ENCODE measurements at regions not wholly inside any gene's neighbourhood (a gene's known extent, or its start where the extent isn't known, plus 50 kb on each side); places are given as distances from the start of the nearest gene placed in this dataset.
"Not testable (repeated sequence)": the region's sequence is repeated elsewhere in the genome, so short reads cannot be mapped to it uniquely, and the experiment has no call there.

- Mint-ChIP-seq H3K27me3 (peaks cover 17% of the 10 kb centered on the region), H3K4me3 (no peak overlapping the region), H3K36me3 (ENCODE audit: low read depth) (no peaks in the 10 kb centered on the region), H3K9me3 (no peaks in the 10 kb centered on the region), H3K4me1 (peaks cover 14% of the 10 kb centered on the region), H3K27ac (peak overlapping the region; percentile 32)
- ChIA-PET CTCF (no interaction called here), POLR2A (no interaction called here)
- DNase-seq = peak; percentile 28
Observed at GRCh38 chr15:59814409-59814808, 125.3 kb upstream of the BNIP2 start.

- DNase-seq = no peak
- Mint-ChIP-seq H3K9me3 (peaks cover 2% of the 10 kb centered on the region), H3K27me3 (peaks cover 13% of the 10 kb centered on the region), H3K4me1 (peaks cover 14% of the 10 kb centered on the region), H3K36me3 (ENCODE audit: low read depth) (peaks cover under 1% of the 10 kb centered on the region), H3K27ac (no peak overlapping the region), H3K4me3 (no peak overlapping the region)
- ChIA-PET CTCF (no interaction called here), POLR2A (interaction anchor here (0.9 kb wide), 1 partner anchor 10 kb away, joined by 4 read pairs; no protein-coding TSS in a partner anchor)
Observed at GRCh38 chr15:59812889-59813288, 123.8 kb upstream of the BNIP2 start.

GRCh38 chr15:59812250-59812870, 123.2 kb upstream of the BNIP2 start:
- POLR2A ChIA-PET = no interaction called here
- Mint-ChIP-seq H3K9me3 (peaks cover 2% of the 10 kb centered on the region), H3K4me3 (no peak overlapping the region)

GRCh38 chr15:59803293-59803966, 114.3 kb upstream of the BNIP2 start:
- CTCF ChIA-PET = interaction anchor here (1.0 to 1.1 kb wide), 4 partner anchors 10 to 62 kb away, joined by 3 to 4 read pairs (median 3); no protein-coding TSS in a partner anchor
- Mint-ChIP-seq H3K4me3 (peak overlapping the region; percentile 64), H3K27me3 (peaks cover 15% of the 10 kb centered on the region), H3K4me1 (peaks cover 50% of the 10 kb centered on the region), H3K27ac (peak overlapping the region; percentile 87), H3K36me3 (ENCODE audit: low read depth) (peaks cover 27% of the 10 kb centered on the region)
- DNase-seq = peak; percentile 83
- H3K9me3 Mint-ChIP-seq = not testable (repeated sequence)
- POLR2A ChIA-PET = interaction anchor here (1.0 to 1.7 kb wide), 10 partner anchors 10 to 675 kb away, joined by 3 to 6 read pairs (median 4); partner anchors contain the start of genes FOXB1 and ICE2

More at GRCh38 chr15:59812250-59812870, 123.2 kb upstream of the BNIP2 start:
- Mint-ChIP-seq H3K27ac (no peak overlapping the region), H3K4me1 (peaks cover 14% of the 10 kb centered on the region), H3K36me3 (ENCODE audit: low read depth) (peaks cover 2% of the 10 kb centered on the region), H3K27me3 (peaks cover 15% of the 10 kb centered on the region)
- no peak for DNase-seq
- CTCF ChIA-PET = no interaction called here

- ChIA-PET CTCF (no interaction called here), POLR2A (interaction anchor here (1.1 kb wide), 1 partner anchor 326 kb away, joined by 3 read pairs; no protein-coding TSS in a partner anchor)
- H3K4me1 Mint-ChIP-seq = peaks cover 60% of the 10 kb centered on the region
- peaks cover 25% of the 10 kb centered on the region for H3K36me3 Mint-ChIP-seq (ENCODE audit: low read depth)
- no peak overlapping the region for H3K4me3 Mint-ChIP-seq
- peaks cover 12% of the 10 kb centered on the region for H3K27me3 Mint-ChIP-seq
- no peak overlapping the region for H3K27ac Mint-ChIP-seq
- no peak for DNase-seq
- H3K9me3 Mint-ChIP-seq = peaks cover 9% of the 10 kb centered on the region
Observed at GRCh38 chr15:59801649-59802048, 112.5 kb upstream of the BNIP2 start.

- Mint-ChIP-seq H3K27ac (peak overlapping the region; percentile 52), H3K9me3 (peaks cover 2% of the 10 kb centered on the region), H3K27me3 (peaks cover 9% of the 10 kb centered on the region), H3K4me1 (peaks cover 60% of the 10 kb centered on the region), H3K36me3 (ENCODE audit: low read depth) (no peaks in the 10 kb centered on the region), H3K4me3 (peak overlapping the region; percentile 60)
- ChIA-PET CTCF (interaction anchor here (0.7 to 1.1 kb wide), 2 partner anchors 109 to 528 kb away, joined by 3 to 4 read pairs; no protein-coding TSS in a partner anchor), POLR2A (interaction anchor here (0.7 to 1.0 kb wide), 2 partner anchors 19 to 110 kb away, joined by 3 read pairs; partner anchors contain the start of gene BNIP2)
- DNase-seq = no peak
Observed at GRCh38 chr15:59798605-59798917, 109.4 kb upstream of the BNIP2 start.

GRCh38 chr15:59797756-59798604, 108.9 kb upstream of the BNIP2 start:
- Mint-ChIP-seq H3K27me3 (peaks cover 9% of the 10 kb centered on the region), H3K4me1 (peaks cover 58% of the 10 kb centered on the region), H3K27ac (peak overlapping the region; percentile 52), H3K36me3 (ENCODE audit: low read depth) (no peaks in the 10 kb centered on the region), H3K9me3 (peaks cover 2% of the 10 kb centered on the region), H3K4me3 (peak overlapping the region; percentile 60)
- POLR2A ChIA-PET = interaction anchor here (0.7 to 1.0 kb wide), 2 partner anchors 18 to 109 kb away, joined by 3 read pairs; partner anchors contain the start of gene BNIP2
- DNase-seq = no peak
- CTCF ChIA-PET = interaction anchor here (0.7 to 1.1 kb wide), 2 partner anchors 108 to 529 kb away, joined by 3 to 4 read pairs; no protein-coding TSS in a partner anchor

GRCh38 chr15:59794229-59794886, 105.2 kb upstream of the BNIP2 start:
- DNase-seq = no peak
- Mint-ChIP-seq H3K4me3 (no peak overlapping the region), H3K27me3 (peaks cover 11% of the 10 kb centered on the region), H3K27ac (no peak overlapping the region), H3K9me3 (no peaks in the 10 kb centered on the region), H3K4me1 (peaks cover 49% of the 10 kb centered on the region), H3K36me3 (ENCODE audit: low read depth) (no peaks in the 10 kb centered on the region)
- ChIA-PET POLR2A (no interaction called here), CTCF (no interaction called here)

GRCh38 chr15:59792359-59792758, 103.2 kb upstream of the BNIP2 start:
- H3K27me3 Mint-ChIP-seq = peaks cover 11% of the 10 kb centered on the region
- peaks cover 38% of the 10 kb centered on the region for H3K4me1 Mint-ChIP-seq
- ChIA-PET CTCF (no interaction called here), POLR2A (interaction anchor here (0.8 to 1.4 kb wide), 2 partner anchors 11 to 102 kb away, joined by 3 read pairs; no protein-coding TSS in a partner anchor)
- H3K4me3 Mint-ChIP-seq = no peak overlapping the region
- peak overlapping the region; percentile 41 for H3K27ac Mint-ChIP-seq
- peak; percentile 32 for DNase-seq
- H3K36me3 Mint-ChIP-seq (ENCODE audit: low read depth) = no peaks in the 10 kb centered on the region
- no peaks in the 10 kb centered on the region for H3K9me3 Mint-ChIP-seq

- POLR2A ChIA-PET = interaction anchor here (1.3 to 1.4 kb wide), 2 partner anchors 12 to 101 kb away, joined by 3 to 5 read pairs; no protein-coding TSS in a partner anchor
- CTCF ChIA-PET = no interaction called here
- peaks cover 11% of the 10 kb centered on the region for H3K27me3 Mint-ChIP-seq
- no peak overlapping the region for H3K27ac Mint-ChIP-seq
- H3K4me3 Mint-ChIP-seq = no peak overlapping the region
- H3K36me3 Mint-ChIP-seq (ENCODE audit: low read depth) = no peaks in the 10 kb centered on the region
- H3K9me3 Mint-ChIP-seq = no peaks in the 10 kb centered on the region
- H3K4me1 Mint-ChIP-seq = peaks cover 38% of the 10 kb centered on the region
- DNase-seq = no peak
Observed at GRCh38 chr15:59791755-59792154, 102.6 kb upstream of the BNIP2 start.

GRCh38 chr15:59791079-59791478, 102.0 kb upstream of the BNIP2 start:
- CTCF ChIA-PET = no interaction called here
- Mint-ChIP-seq H3K36me3 (ENCODE audit: low read depth) (no peaks in the 10 kb centered on the region), H3K27ac (no peak overlapping the region), H3K4me1 (peaks cover 38% of the 10 kb centered on the region), H3K27me3 (peaks cover 9% of the 10 kb centered on the region), H3K9me3 (no peaks in the 10 kb centered on the region), H3K4me3 (no peak overlapping the region)
- no peak for DNase-seq
- POLR2A ChIA-PET = interaction anchor here (1.3 kb wide), 1 partner anchor 12 kb away, joined by 5 read pairs; no protein-coding TSS in a partner anchor

GRCh38 chr15:59786466-59786865, 97.3 kb upstream of the BNIP2 start:
- H3K27ac Mint-ChIP-seq; DNase-seq; H3K9me3 Mint-ChIP-seq; H3K36me3 Mint-ChIP-seq (ENCODE audit: low read depth); H3K4me3 Mint-ChIP-seq: not testable (repeated sequence)
- POLR2A ChIA-PET = interaction anchor here (1.2 kb wide), 1 partner anchor 17 kb away, joined by 5 read pairs; no protein-coding TSS in a partner anchor
- Mint-ChIP-seq H3K4me1 (peaks cover 21% of the 10 kb centered on the region), H3K27me3 (peaks cover 14% of the 10 kb centered on the region)
- CTCF ChIA-PET = interaction anchor here (1.2 kb wide), 1 partner anchor 14 kb away, joined by 3 read pairs; no protein-coding TSS in a partner anchor
